ENCODE measurements at regions not wholly inside any gene's neighbourhood (a gene's known extent, or its start where the extent isn't known, plus 50 kb on each side); places are given as distances from the start of the nearest gene placed in this dataset.

- TF ChIP-seq, protein P1, sequence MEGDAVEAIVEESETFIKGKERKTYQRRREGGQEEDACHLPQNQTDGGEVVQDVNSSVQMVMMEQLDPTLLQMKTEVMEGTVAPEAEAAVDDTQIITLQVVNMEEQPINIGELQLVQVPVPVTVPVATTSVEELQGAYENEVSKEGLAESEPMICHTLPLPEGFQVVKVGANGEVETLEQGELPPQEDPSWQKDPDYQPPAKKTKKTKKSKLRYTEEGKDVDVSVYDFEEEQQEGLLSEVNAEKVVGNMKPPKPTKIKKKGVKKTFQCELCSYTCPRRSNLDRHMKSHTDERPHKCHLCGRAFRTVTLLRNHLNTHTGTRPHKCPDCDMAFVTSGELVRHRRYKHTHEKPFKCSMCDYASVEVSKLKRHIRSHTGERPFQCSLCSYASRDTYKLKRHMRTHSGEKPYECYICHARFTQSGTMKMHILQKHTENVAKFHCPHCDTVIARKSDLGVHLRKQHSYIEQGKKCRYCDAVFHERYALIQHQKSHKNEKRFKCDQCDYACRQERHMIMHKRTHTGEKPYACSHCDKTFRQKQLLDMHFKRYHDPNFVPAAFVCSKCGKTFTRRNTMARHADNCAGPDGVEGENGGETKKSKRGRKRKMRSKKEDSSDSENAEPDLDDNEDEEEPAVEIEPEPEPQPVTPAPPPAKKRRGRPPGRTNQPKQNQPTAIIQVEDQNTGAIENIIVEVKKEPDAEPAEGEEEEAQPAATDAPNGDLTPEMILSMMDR (IDR thresholded peaks at IDR 0.05; ENCODE audit: low read depth, low read length, missing input control) = no peak
- no peak for TF ChIP-seq HNF4A (conservative IDR thresholded peaks at IDR 0.05)
- TF ChIP-seq HNF4G (IDR thresholded peaks at IDR 0.05) = no peak
- no peak for TF ChIP-seq YY1 (IDR thresholded peaks at IDR 0.05)
- TF ChIP-seq SP1 (IDR thresholded peaks at IDR 0.05) = no peak
These were observed 202.2 kb upstream of the PIK3C3 start (continued) for GRCh38 chr18:41752826-41753225.

DNA sequence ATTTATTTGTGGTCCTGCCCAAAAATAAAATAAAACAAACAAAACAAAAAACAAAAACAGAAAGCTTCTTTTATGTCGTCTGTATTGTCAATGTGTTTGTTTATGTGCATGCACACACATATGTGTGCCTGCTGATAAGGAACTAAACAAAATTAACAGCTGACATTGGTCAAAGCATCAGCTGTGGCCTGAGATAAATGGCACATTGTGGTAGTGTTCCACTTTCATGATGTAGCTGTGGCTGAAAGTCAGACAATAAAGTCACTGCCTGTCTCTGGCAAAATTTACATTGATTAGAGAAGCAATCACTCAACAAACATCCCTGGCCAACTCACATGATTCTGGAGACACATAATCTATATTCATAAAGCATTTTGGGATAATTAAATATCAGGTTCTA is 203.4 kb upstream of the PIK3C3 start:
- no peak for DNase-seq (ENCODE audit: low spot score)
- Histone ChIP-seq H3K36me3 (ENCODE audit: control insufficient read depth in 4 of 4, insufficient read depth in 3 of 4, low read depth in 1 of 4, low read length in 3 of 4) (no peaks in the 10 kb centered on the region), H3K4me1 (ENCODE audit: control insufficient read depth in 4 of 4, insufficient read depth in 4 of 4, low read length in 3 of 4) (no peaks in the 10 kb centered on the region), H3K27me3 (ENCODE audit: control insufficient read depth in 4 of 4, insufficient read depth in 4 of 4, low read length in 3 of 4) (peaks cover 0 to 2% (median 0%) of the 10 kb centered on the region in 4 donors), H3K9me3 (ENCODE audit: control insufficient read depth in 4 of 4, low read length in 3 of 4) (no peaks in the 10 kb centered on the region), H3K9ac (ENCODE audit: low read depth in 1 of 2, low read length in 2 of 2) (no peak overlapping the region), H3K27ac (ENCODE audit: low read depth in 1 of 2, low read length in 2 of 2) (no peak overlapping the region), H3K4me3 (ENCODE audit: low read depth in 1 of 3, low read length in 3 of 3) (no peak overlapping the region)
- no peak for TF ChIP-seq HNF4G (IDR thresholded peaks at IDR 0.05)
- no peak for TF ChIP-seq ATF3 (IDR thresholded peaks at IDR 0.05)
- TF ChIP-seq ZBTB33 (IDR thresholded peaks at IDR 0.05) = no peak
- TF ChIP-seq FOXA1 (IDR thresholded peaks at IDR 0.05) = no peak
- no peak for TF ChIP-seq RAD21 (IDR thresholded peaks at IDR 0.05)
- TF ChIP-seq, protein P2, sequence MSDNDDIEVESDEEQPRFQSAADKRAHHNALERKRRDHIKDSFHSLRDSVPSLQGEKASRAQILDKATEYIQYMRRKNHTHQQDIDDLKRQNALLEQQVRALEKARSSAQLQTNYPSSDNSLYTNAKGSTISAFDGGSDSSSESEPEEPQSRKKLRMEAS (IDR thresholded peaks at IDR 0.05) = no peak
- no peak for TF ChIP-seq FOXA2 (IDR thresholded peaks at IDR 0.05)
- no peak for TF ChIP-seq NR2F2 (IDR thresholded peaks at IDR 0.05)
- TF ChIP-seq JUND (IDR thresholded peaks at IDR 0.05) = no peak
- TF ChIP-seq RXRA (IDR thresholded peaks at IDR 0.05) = no peak
- TF ChIP-seq EGR1 (IDR thresholded peaks at IDR 0.05; ENCODE audit: low read depth in 2 of 2) = no peak
- TF ChIP-seq YY1 (IDR thresholded peaks at IDR 0.05) = no peak
- no peak for TF ChIP-seq GABPA (IDR thresholded peaks at IDR 0.05 in 1 of 2, conservative IDR thresholded peaks at IDR 0.05 in 1 of 2)
- TF ChIP-seq, protein P1 (IDR thresholded peaks at IDR 0.05; ENCODE audit: low read depth, low read length, missing input control) = no peak
- TF ChIP-seq HNF4A (conservative IDR thresholded peaks at IDR 0.05) = no peak
- TF ChIP-seq TAF1 (conservative IDR thresholded peaks at IDR 0.05) = no peak
- TF ChIP-seq, protein P3, sequence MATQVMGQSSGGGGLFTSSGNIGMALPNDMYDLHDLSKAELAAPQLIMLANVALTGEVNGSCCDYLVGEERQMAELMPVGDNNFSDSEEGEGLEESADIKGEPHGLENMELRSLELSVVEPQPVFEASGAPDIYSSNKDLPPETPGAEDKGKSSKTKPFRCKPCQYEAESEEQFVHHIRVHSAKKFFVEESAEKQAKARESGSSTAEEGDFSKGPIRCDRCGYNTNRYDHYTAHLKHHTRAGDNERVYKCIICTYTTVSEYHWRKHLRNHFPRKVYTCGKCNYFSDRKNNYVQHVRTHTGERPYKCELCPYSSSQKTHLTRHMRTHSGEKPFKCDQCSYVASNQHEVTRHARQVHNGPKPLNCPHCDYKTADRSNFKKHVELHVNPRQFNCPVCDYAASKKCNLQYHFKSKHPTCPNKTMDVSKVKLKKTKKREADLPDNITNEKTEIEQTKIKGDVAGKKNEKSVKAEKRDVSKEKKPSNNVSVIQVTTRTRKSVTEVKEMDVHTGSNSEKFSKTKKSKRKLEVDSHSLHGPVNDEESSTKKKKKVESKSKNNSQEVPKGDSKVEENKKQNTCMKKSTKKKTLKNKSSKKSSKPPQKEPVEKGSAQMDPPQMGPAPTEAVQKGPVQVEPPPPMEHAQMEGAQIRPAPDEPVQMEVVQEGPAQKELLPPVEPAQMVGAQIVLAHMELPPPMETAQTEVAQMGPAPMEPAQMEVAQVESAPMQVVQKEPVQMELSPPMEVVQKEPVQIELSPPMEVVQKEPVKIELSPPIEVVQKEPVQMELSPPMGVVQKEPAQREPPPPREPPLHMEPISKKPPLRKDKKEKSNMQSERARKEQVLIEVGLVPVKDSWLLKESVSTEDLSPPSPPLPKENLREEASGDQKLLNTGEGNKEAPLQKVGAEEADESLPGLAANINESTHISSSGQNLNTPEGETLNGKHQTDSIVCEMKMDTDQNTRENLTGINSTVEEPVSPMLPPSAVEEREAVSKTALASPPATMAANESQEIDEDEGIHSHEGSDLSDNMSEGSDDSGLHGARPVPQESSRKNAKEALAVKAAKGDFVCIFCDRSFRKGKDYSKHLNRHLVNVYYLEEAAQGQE (IDR thresholded peaks at IDR 0.05) = no peak
- WGBS = 56% methylated on average over 1 of the region's 1 CpG

All from liver (tissue), 8 donors.